HCT116 (cell line): ENCODE measurements at regions not wholly inside any gene's neighbourhood (a gene's known extent, or its start where the extent isn't known, plus 50 kb on each side); places are given as distances from the start of the nearest gene placed in this dataset.

ENCODE experiments used
- ATAC-seq: fragments of 200-7000 bp; cut with Tn5 transposase; 2 replicates; pipeline ENCODE4 v1.9.1; 2020; ENCODE audit warnings: mild to moderate bottlenecking, moderate library complexity
- BruUV-seq: library from RNA; stranded (reverse); fragments of 400-500 nt; replicated peaks from 2 replicates; lab custom pipeline; 2021; lab: Mats Ljungman, UMichigan
- CTCF ChIA-PET: fragments of 300-600 bp; sonication (Branson Sonifier 250); formaldehyde crosslinking; loops from one replicate; lab custom pipeline; 2021; ENCODE audit warnings: antibody characterized with exemption; lab: Charles Lee
- POLR2A ChIA-PET: fragments of 300-600, 350-600 bp; sonication (Branson Sonifier 250); formaldehyde crosslinking; loops from one replicate; lab custom pipeline; 2021; ENCODE audit warnings: antibody characterized with exemption; lab: Charles Lee
- RAD21 ChIA-PET, 2 experiments: fragments of 300-600 bp; sonication (Branson Sonifier 250); formaldehyde crosslinking; loops; one replicate each; lab custom pipeline; 2023; ENCODE audit warnings: low total read pairs in 2 of 2; ENCODE audit not compliant: uncharacterized antibody in 2 of 2, unreplicated experiment in 2 of 2, low non-redundant PET in 1 of 2; lab: Charles Lee
- DNase-seq: peaks from one replicate; pipeline ENCODE4 v3.0.0-alpha.2; 2010; ENCODE audit warnings: low read depth, low spot score
- H2AFZ ChIP-seq: fragments of 200-600 bp; shearing (Covaris generic), sonication (generic); 2 replicates; pipeline ENCODE4 v1.6.1; 2017; ENCODE audit warnings: low read depth, mixed run types, mixed read lengths, antibody characterized with exemption, low read length; ENCODE audit not compliant: poor library complexity, severe bottlenecking
- H3K27ac ChIP-seq: 2 replicates; pipeline ENCODE4 v1.5.1; 2012; ENCODE audit warnings: low read depth, low read length
- H3K27me3 ChIP-seq: fragments of 200-600 bp; sonication (generic); 2 replicates; pipeline ENCODE4 v1.6.1; 2016; ENCODE audit warnings: mixed run types, low read length, mixed read lengths; ENCODE audit not compliant: insufficient read depth
- H3K36me3 ChIP-seq, 2 experiments: fragments of 200-500 bp in 1 of 2; fragments of 200-600 bp in 1 of 2; sonication (Bioruptor generic) in 1 of 2; sonication (generic) in 1 of 2; 2 replicates each; pipeline versions ENCODE4 v1.5.1 to v1.6.1; 2014 to 2016; ENCODE audit warnings: low read length in 2 of 2, inconsistent platforms in 1 of 2, mixed read lengths in 1 of 2, mixed run types in 1 of 2; ENCODE audit not compliant: insufficient read depth in 2 of 2, control insufficient read depth in 1 of 2
- H3K4me1 ChIP-seq, 2 experiments: fragments of 200-600 bp in 1 of 2; sonication (generic) in 1 of 2; 2 replicates each; pipeline versions ENCODE4 v1.5.1 to v1.6.1; 2012 to 2017; ENCODE audit warnings: low read length in 2 of 2, inconsistent platforms in 1 of 2, mild to moderate bottlenecking in 1 of 2, mixed read lengths in 1 of 2, mixed run types in 1 of 2, moderate library complexity in 1 of 2; ENCODE audit not compliant: insufficient read depth in 2 of 2, control insufficient read depth in 1 of 2
- H3K4me2 ChIP-seq: fragments of 200-600 bp; sonication (generic); 2 replicates; pipeline ENCODE4 v1.6.1; 2017; ENCODE audit warnings: mixed run types, low read length, mixed read lengths
- H3K4me3 ChIP-seq, 2 experiments: fragments of 200-600 bp in 1 of 2; sonication (generic) in 1 of 2; replicated peaks in 1 of 2; 2 replicates each; pipeline ENCODE4 v1.5.1; 2011 to 2016; ENCODE audit warnings: low read length in 2 of 2, control low read depth in 1 of 2, low read depth in 1 of 2, mild to moderate bottlenecking in 1 of 2, mixed read lengths in 1 of 2, mixed run types in 1 of 2
- H3K79me2 ChIP-seq: fragments of 200-600 bp; sonication (generic); 2 replicates; pipeline ENCODE4 v1.6.1; 2017; ENCODE audit warnings: mild to moderate bottlenecking, mixed run types, low read length, moderate library complexity, mixed read lengths; ENCODE audit not compliant: insufficient read depth
- H3K9ac ChIP-seq: fragments of 200-600 bp; sonication (generic); 2 replicates; pipeline ENCODE4 v1.6.1; 2016; ENCODE audit warnings: low read length, mixed read lengths
- H3K9me2 ChIP-seq: fragments of 200-600 bp; sonication (generic), shearing (Covaris generic); 2 replicates; pipeline ENCODE4 v1.6.1; 2017; ENCODE audit warnings: mixed run types, mild to moderate bottlenecking, moderate library complexity; ENCODE audit not compliant: insufficient read depth
- H3K9me3 ChIP-seq, 2 experiments: fragments of 200-500 bp in 1 of 2; fragments of 200-600 bp in 1 of 2; sonication (Bioruptor generic) in 1 of 2; sonication (generic) in 1 of 2; 2 replicates each; pipeline ENCODE4 v1.6.1; 2014 to 2017; ENCODE audit warnings: low read length in 2 of 2, mixed read lengths in 2 of 2, inconsistent platforms in 1 of 2, low read depth in 1 of 2, mild to moderate bottlenecking in 1 of 2, mixed run types in 1 of 2, moderate library complexity in 1 of 2; ENCODE audit not compliant: control insufficient read depth in 1 of 2, insufficient read depth in 1 of 2
- H4K20me1 ChIP-seq: fragments of 200-600 bp; sonication (generic), shearing (Covaris generic); 2 replicates; pipeline ENCODE4 v1.6.1; 2017; ENCODE audit warnings: mixed run types, mild to moderate bottlenecking, moderate library complexity; ENCODE audit not compliant: insufficient read depth
- ATF3 ChIP-seq: IDR thresholded peaks from 2 replicates; pipeline ENCODE4 v1.6.1; 2012
- CBX3 ChIP-seq: IDR thresholded peaks from 2 replicates; pipeline ENCODE4 v1.6.1; 2012; ENCODE audit warnings: low read depth
- CEBPB ChIP-seq: IDR thresholded peaks from 2 replicates; pipeline ENCODE4 v1.6.1; 2012; ENCODE audit warnings: low read depth
- EGR1 ChIP-seq: IDR thresholded peaks from 2 replicates; pipeline ENCODE4 v1.6.1; 2012; ENCODE audit warnings: low read depth
- ELF1 ChIP-seq: IDR thresholded peaks from 2 replicates; pipeline ENCODE4 v1.6.1; 2012; ENCODE audit warnings: low read depth, borderline replicate concordance
- EZH2 ChIP-seq: fragments of 200-600 bp; sonication (generic); IDR thresholded peaks from 2 replicates; pipeline ENCODE4 v1.6.1; 2017; ENCODE audit warnings: antibody characterized with exemption, mixed run types
- EZH2phosphoT487 ChIP-seq: fragments of 200-600 bp; IDR thresholded peaks from 2 replicates; pipeline ENCODE4 v1.6.1; 2018; ENCODE audit warnings: antibody characterized with exemption, borderline replicate concordance
- FOSL1 ChIP-seq: IDR thresholded peaks from 2 replicates; pipeline ENCODE4 v1.6.1; 2012; ENCODE audit warnings: low read depth
- JUND ChIP-seq: IDR thresholded peaks from 2 replicates; pipeline ENCODE4 v1.6.1; 2012
- POLR2A ChIP-seq: IDR thresholded peaks from 2 replicates; pipeline ENCODE4 v1.7.0; 2011; ENCODE audit warnings: borderline replicate concordance; ENCODE audit not compliant: insufficient read depth, insufficient read length; ENCODE audit errors: extremely low read depth
- POLR2AphosphoS5 ChIP-seq: IDR thresholded peaks from 2 replicates; pipeline ENCODE4 v1.6.1; 2011; ENCODE audit warnings: mild to moderate bottlenecking, low read depth, low read length, moderate library complexity
- RAD21 ChIP-seq: IDR thresholded peaks from 2 replicates; pipeline ENCODE4 v1.6.1; 2012; ENCODE audit warnings: low read depth, mild to moderate bottlenecking
- SP1 ChIP-seq: IDR thresholded peaks from 2 replicates; pipeline ENCODE4 v1.6.1; 2012; ENCODE audit warnings: low read depth
- TCF7L2 ChIP-seq: IDR thresholded peaks from 2 replicates; pipeline ENCODE4 v1.7.0; 2011; ENCODE audit warnings: borderline replicate concordance, inconsistent platforms; ENCODE audit not compliant: insufficient read depth, insufficient read length; ENCODE audit errors: extremely low read depth
- ZFX ChIP-seq: fragments of 450-650 bp; IDR thresholded peaks from 2 replicates; pipeline ENCODE4 v1.6.1; 2017
- ZNF274 ChIP-seq: fragments of 200-500 bp; sonication (Bioruptor generic); IDR thresholded peaks from 2 replicates; pipeline ENCODE4 v1.6.1; 2014; ENCODE audit warnings: mild to moderate bottlenecking, low read depth, low read length, inconsistent platforms
- intact Hi-C: fragments of 100-400 bp; cut with micrococcal nuclease; formaldehyde crosslinking; loops from 2 replicates; pipeline ENCODE4 v1.10.0; 2022
- TF ChIP-seq, protein P1 (sequence below): IDR thresholded peaks from 2 replicates; pipeline ENCODE4 v1.6.1; 2012

DNA sequence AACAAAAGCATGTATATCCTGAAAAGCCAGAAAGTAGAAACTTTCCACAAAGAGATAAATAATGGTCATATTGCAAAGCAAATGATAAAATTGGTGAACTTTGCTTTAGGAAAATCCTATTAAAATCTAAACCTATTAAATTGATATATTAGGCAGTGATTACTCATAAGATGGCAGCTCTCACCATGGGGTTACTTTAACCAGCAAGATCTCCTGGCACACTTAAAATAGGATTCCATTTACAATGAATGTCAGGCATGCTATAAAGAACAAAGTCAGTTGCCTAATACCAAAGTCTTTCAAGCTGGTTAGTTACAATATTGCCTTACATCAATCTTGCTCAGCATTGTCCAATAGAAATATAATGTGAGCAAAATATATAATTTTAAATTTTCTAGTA lies 816.2 kb downstream of the BCL11A start:
- H2AFZ ChIP-seq = no peak overlapping the region
- DNase-seq (no peak), ATAC-seq (no peak)
- no peak overlapping the region for H3K9ac ChIP-seq
- H3K9me3 ChIP-seq = no peaks in the 10 kb centered on the region; a peak in 1 of 4 replicates
- ChIA-PET RAD21 (no interaction called here), POLR2A (no interaction called here), CTCF (no interaction called here)
- no peak overlapping the region for H3K27ac ChIP-seq
- no peaks in the 10 kb centered on the region for H3K4me1 ChIP-seq
- no TSS peak for BruUV-seq
- H3K79me2 ChIP-seq = no peaks in the 10 kb centered on the region
- H3K36me3 ChIP-seq = no peaks in the 10 kb centered on the region
- intact Hi-C loops = no loop called here
- H3K4me2 ChIP-seq = no peak overlapping the region
- H4K20me1 ChIP-seq = no peaks in the 10 kb centered on the region; the same call in 1 of the 2 replicates
- H3K9me2 ChIP-seq = no peaks in the 10 kb centered on the region
- no peak for TF ChIP-seq POLR2A
- no peak for TF ChIP-seq ZFX
- no peak for TF ChIP-seq CEBPB
- TF ChIP-seq, protein P1, sequence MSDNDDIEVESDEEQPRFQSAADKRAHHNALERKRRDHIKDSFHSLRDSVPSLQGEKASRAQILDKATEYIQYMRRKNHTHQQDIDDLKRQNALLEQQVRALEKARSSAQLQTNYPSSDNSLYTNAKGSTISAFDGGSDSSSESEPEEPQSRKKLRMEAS = no peak
- TF ChIP-seq SP1 = no peak
- TF ChIP-seq FOSL1 = no peak
- TF ChIP-seq POLR2AphosphoS5 = no peak
- no peak for TF ChIP-seq ATF3
- no peak for TF ChIP-seq RAD21
- no peak for TF ChIP-seq EZH2phosphoT487
- no peak for TF ChIP-seq JUND
- TF ChIP-seq EGR1 = no peak
- no peak for TF ChIP-seq TCF7L2
- TF ChIP-seq EZH2 = no peak
- TF ChIP-seq ELF1 = no peak
- no peak for TF ChIP-seq CBX3
- TF ChIP-seq ZNF274 = no peak
- H3K27me3 ChIP-seq = no peaks in the 10 kb centered on the region
- H3K4me3 ChIP-seq = no peak overlapping the region
